Hypothalamus (tissue), 51 donors: ENCODE measurements at regions not wholly inside any gene's neighbourhood (a gene's known extent, or its start where the extent isn't known, plus 50 kb on each side); places are given as distances from the start of the nearest gene placed in this dataset.
"Not testable (repeated sequence)": the region's sequence is repeated elsewhere in the genome, so short reads cannot be mapped to it uniquely, and the experiment has no call there.

Experiments
- DNase-seq, 51 donors: peaks; one replicate each; lab custom pipeline; 2025; lab: John Stamatoyannopoulos, UW

GRCh38 chr9:19903076-19903475 lies 114.2 kb upstream of the SLC24A2 start:
- DNase-seq = no peak

DNA sequence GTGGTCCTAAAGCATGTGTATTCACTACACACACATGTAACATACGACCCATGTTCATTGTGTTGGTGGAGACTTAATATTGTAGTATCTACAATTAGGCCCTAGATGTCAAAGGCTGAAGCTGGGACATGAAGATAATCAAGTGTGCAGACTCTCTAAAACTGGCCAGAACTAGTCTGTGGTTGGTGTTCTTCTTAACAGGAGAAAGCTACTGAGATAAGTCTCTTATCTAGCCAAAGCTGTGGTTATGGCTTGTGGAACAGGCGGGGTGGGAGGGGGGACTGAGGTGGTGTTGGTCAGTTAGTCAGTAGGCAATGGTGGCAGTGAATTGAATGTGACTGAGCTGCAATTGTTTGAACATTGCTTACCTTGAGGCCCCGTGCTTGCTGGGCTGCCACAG lies 112.7 kb upstream of the SLC24A2 start:
- DNase-seq = no peak

DNA sequence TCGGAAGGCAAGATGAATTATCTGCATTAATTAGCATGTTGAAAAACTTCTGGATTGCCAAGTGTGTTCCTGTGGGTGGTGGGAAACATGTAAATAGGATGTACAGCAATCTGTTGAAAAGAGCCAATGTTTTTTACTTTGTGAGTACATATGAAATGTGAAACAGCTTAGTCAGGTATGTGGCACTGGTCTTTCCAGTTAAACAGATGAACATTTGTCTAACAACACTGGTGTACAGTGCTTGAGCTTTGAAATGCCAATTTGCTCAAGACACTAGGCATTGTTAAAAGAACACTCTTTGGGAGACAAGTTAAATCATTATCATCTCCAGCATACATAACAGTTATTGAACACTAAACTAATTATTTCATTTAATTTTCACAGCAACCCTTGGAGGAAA lies 107.3 kb upstream of the SLC24A2 start:
- DNase-seq = no peak

GRCh38 chr9:19895578-19895977 lies 106.7 kb upstream of the SLC24A2 start:
- not testable (repeated sequence) for DNase-seq

DNA sequence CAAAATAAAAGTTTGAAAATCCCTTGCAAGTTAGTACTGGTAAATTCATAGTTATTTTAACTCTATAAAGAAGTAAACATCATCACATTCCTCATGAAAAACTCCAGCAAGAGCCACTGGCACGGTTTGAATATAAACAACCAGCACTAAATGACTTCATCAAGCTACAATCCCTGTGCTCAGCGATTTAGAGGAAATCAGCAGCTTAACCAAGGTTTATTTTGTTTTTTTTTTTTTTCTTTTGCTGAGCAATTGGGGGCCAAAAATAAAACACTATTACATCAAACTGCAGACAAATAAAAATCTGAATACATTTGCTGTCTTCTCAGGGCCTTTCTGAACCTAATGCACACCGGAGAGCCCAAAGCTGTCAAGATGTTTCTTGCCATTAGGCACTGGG lies 106.2 kb upstream of the SLC24A2 start:
- no peak for DNase-seq

GRCh38 chr9:19885608-19886007 lies 96.8 kb upstream of the SLC24A2 start:
- DNase-seq = no peak

GRCh38 chr9:19879062-19879461 lies 90.2 kb upstream of the SLC24A2 start:
- DNase-seq = no peak

DNA sequence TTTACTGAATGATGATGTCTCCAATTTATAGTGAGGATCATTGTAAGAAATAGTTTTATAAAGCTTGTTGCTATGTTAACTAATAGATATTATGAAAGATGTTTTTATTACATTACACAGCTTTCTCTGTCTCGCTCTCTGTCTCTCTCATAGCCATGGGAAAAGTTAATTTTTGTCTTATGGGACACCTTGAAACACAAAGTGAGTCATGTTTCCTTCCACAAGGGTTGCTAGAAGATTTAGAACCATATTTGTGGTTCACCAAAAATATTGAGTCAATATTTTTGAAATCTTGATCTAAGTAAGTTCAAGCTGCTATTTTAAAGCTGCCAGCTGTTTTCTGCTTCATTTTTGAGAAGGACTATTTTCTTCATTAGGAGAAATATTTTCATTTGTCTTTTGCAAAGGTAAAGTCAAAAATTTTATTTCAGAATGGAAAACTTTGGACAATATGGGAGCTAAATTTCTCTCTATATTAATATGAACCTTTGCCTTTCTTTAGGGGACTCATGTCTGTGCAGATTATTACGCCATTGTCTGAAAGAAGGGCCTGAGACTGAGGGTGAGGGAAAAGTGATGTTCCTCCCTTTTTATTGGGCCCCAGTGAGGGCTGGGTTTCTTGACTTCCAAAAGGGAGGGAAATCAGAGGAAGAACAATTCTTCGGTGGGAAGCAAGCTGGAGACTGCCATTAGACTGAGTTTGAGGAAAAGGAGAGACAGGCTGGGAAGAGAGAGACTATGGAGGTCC lies 87.9 kb upstream of the SLC24A2 start:
- DNase-seq = no peak

DNA sequence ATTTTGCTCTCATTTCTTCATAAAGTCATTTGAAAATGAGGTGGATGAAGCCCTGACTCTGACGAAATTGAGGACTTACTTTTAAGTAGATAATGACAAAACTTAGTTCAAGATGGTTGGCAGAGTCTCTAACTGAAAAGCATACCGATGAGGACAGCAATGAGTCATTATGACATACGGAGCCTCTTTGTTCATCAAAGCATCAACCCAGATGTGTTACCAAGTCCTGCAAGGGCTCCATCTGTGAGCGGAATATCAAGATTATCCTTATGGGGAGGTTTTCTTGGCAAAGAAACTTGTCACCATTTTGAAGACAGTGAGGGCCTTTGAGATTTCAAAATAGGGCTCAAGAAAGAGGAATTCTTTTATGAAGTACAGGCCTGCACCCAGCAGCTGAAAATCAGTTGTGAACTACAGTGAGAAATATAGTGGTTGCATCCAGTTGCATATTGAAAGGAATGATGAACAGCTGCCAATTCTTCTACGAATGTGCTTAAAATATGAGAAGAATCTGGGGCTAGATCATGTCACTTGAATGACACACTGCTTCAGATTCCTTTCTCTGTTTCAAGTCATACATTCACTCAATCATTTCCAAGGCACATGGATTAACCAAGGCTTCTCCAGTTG lies 86.6 kb upstream of the SLC24A2 start:
- no peak for DNase-seq

GRCh38 chr9:19873188-19873587 lies 84.4 kb upstream of the SLC24A2 start:
- not testable (repeated sequence) for DNase-seq

- no peak for DNase-seq
These were observed 82.2 kb upstream of the SLC24A2 start for GRCh38 chr9:19870988-19871387.

DNA sequence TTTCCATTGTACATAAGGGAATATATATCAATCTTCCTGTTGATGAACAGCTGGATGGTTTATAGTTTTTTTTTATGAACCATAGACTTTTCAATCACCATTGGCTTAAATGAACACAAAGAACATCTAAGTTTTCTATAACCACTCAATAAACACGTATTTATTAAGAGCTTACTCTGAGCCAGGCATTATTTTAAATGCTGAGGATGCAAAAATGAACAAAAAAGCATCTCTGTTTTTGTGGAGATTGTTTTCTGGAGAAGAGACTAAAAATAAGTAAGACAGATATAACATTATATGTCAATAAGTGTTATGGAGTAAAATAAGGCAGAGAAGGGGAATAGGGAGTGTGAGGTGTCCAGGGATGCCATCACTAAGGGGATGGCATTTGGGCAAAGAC lies 52.1 kb upstream of the SLC24A2 start:
- DNase-seq = no peak
